Fibroblast of skin of left biceps (primary cell): ENCODE measurements at regions not wholly inside any gene's neighbourhood (a gene's known extent, or its start where the extent isn't known, plus 50 kb on each side); places are given as distances from the start of the nearest gene placed in this dataset.

Experiments
- DNase-seq, 2 experiments: peaks; one replicate each; pipeline ENCODE4 v3.0.0-alpha.2; 2013; ENCODE audit warnings: low read depth in 2 of 2

- no peak for DNase-seq
Observed at GRCh38 chr22:34055525-34056200, 135.4 kb upstream of the LARGE1 start.

GRCh38 chr22:34057726-34058125 is 137.4 kb upstream of the LARGE1 start:
- DNase-seq, result no peak

- DNase-seq, result no peak
Observed at GRCh38 chr22:34064696-34065095, 144.4 kb upstream of the LARGE1 start.

- no peak for DNase-seq
Observed at GRCh38 chr22:34067031-34067430, 146.8 kb upstream of the LARGE1 start.

- DNase-seq, result no peak
Observed at GRCh38 chr22:34068001-34068400, 147.7 kb upstream of the LARGE1 start.

- no peak for DNase-seq
Observed at GRCh38 chr22:34070051-34070450, 149.8 kb upstream of the LARGE1 start.

GRCh38 chr22:34070531-34070930 is 150.3 kb upstream of the LARGE1 start:
- DNase-seq, result no peak

- DNase-seq, result no peak
Observed at GRCh38 chr22:34072585-34072984, 152.3 kb upstream of the LARGE1 start.

- no peak for DNase-seq
Observed at GRCh38 chr22:34080433-34080832, 160.2 kb upstream of the LARGE1 start.

- no peak for DNase-seq
Observed at GRCh38 chr22:34096770-34097169, 176.5 kb upstream of the LARGE1 start.

- DNase-seq, result no peak
Observed at GRCh38 chr22:34099278-34099677, 179.0 kb upstream of the LARGE1 start.

GRCh38 chr22:34102633-34103032 is 182.4 kb upstream of the LARGE1 start:
- DNase-seq, result no peak

GRCh38 chr22:34105461-34106062 is 185.3 kb upstream of the LARGE1 start:
- DNase-seq, result no peak

- no peak for DNase-seq
Observed at GRCh38 chr22:34108168-34108567, 187.9 kb upstream of the LARGE1 start.

GRCh38 chr22:34111210-34111824 is 191.0 kb upstream of the LARGE1 start:
- DNase-seq, result no peak

GRCh38 chr22:34113381-34113780 is 193.1 kb upstream of the LARGE1 start:
- DNase-seq, result no peak

- DNase-seq, result no peak
Observed at GRCh38 chr22:34114406-34114805, 194.1 kb upstream of the LARGE1 start.

GRCh38 chr22:34115722-34116121 is 195.4 kb upstream of the LARGE1 start:
- no peak for DNase-seq

GRCh38 chr22:34116126-34116525 is 195.8 kb upstream of the LARGE1 start:
- DNase-seq, result no peak

GRCh38 chr22:34122042-34122441 is 201.8 kb upstream of the LARGE1 start:
- DNase-seq, result no peak

- no peak for DNase-seq
Observed at GRCh38 chr22:34129691-34130486, 209.6 kb upstream of the LARGE1 start.

- no peak for DNase-seq
Observed at GRCh38 chr22:34135749-34136148, 215.5 kb upstream of the LARGE1 start.

GRCh38 chr22:34150023-34150422 is 229.7 kb upstream of the LARGE1 start:
- no peak for DNase-seq
